Kidney (tissue), 13 donors: ENCODE measurements at regions not wholly inside any gene's neighbourhood (a gene's known extent, or its start where the extent isn't known, plus 50 kb on each side); places are given as distances from the start of the nearest gene placed in this dataset.

ENCODE experiments used
- DNase-seq, 5 donors: peaks; one replicate each; pipeline ENCODE4 v3.0.0-alpha.2; 2013 to 2020
- FAIRE-seq: peaks from 2 replicates; lab custom pipeline; 2012; peaks lifted over from hg19 to GRCh38; lab: Jason Lieb, UNC
- H3K27ac ChIP-seq, 2 donors: one replicate each; pipeline ENCODE4 v1.7.0; 2013; ENCODE audit warnings: low read depth in 2 of 2, low read length in 2 of 2, inconsistent platforms in 1 of 2
- H3K27me3 ChIP-seq: one replicate; pipeline ENCODE4 v1.7.1; 2013; ENCODE audit warnings: low read length, inconsistent platforms; ENCODE audit not compliant: control insufficient read depth, insufficient read depth
- H3K36me3 ChIP-seq, 3 donors: one replicate each; pipeline versions ENCODE4 v1.7.0 to v1.7.1; 2013; ENCODE audit warnings: low read length in 3 of 3, control low read depth in 1 of 3, inconsistent platforms in 1 of 3; ENCODE audit not compliant: insufficient read depth in 3 of 3, control insufficient read depth in 2 of 3
- H3K4me1 ChIP-seq, 3 donors: one replicate each; pipeline versions ENCODE4 v1.7.0 to v1.7.1; 2013; ENCODE audit warnings: low read length in 3 of 3, inconsistent platforms in 1 of 3, low read depth in 1 of 3; ENCODE audit not compliant: control insufficient read depth in 2 of 3, insufficient read depth in 2 of 3
- H3K4me3 ChIP-seq, 3 donors: one replicate each; pipeline versions ENCODE4 v1.7.0 to v1.8.1; 2013; ENCODE audit warnings: low read length in 3 of 3, control low read depth in 1 of 3, inconsistent platforms in 1 of 3
- H3K9ac ChIP-seq, 3 donors: one replicate each; pipeline versions ENCODE4 v1.7.0 to v1.7.1; 2013; ENCODE audit warnings: low read length in 3 of 3, control low read depth in 1 of 3, inconsistent platforms in 1 of 3
- H3K9me3 ChIP-seq, 3 donors: one replicate each; pipeline versions ENCODE4 v1.7.0 to v1.7.1; 2013; ENCODE audit warnings: low read length in 3 of 3, control low read depth in 1 of 3, inconsistent platforms in 1 of 3; ENCODE audit not compliant: control insufficient read depth in 2 of 3, insufficient read depth in 1 of 3
- intact Hi-C: fragments of 100-400 bp; cut with DNase I; formaldehyde crosslinking; loops from one replicate; pipeline ENCODE4 v1.11.1; 2022
- TF ChIP-seq, protein P1 (sequence below): IDR thresholded peaks from 3 replicates; pipeline ENCODE4 v1.5.1; 2012; ENCODE audit warnings: mild to moderate bottlenecking, moderate library complexity, borderline replicate concordance; ENCODE audit not compliant: insufficient read depth; ENCODE audit errors: extremely low read depth
- donor health status: control.
- donor health status: control.
- donor health status: control.
- donor health status: control.
- donor health status: control.
- donor health status: DM: yes; HTN: yes; CAD: no.
- donor health status: Normal renal cell carcinoma (clear cell type).

DNA sequence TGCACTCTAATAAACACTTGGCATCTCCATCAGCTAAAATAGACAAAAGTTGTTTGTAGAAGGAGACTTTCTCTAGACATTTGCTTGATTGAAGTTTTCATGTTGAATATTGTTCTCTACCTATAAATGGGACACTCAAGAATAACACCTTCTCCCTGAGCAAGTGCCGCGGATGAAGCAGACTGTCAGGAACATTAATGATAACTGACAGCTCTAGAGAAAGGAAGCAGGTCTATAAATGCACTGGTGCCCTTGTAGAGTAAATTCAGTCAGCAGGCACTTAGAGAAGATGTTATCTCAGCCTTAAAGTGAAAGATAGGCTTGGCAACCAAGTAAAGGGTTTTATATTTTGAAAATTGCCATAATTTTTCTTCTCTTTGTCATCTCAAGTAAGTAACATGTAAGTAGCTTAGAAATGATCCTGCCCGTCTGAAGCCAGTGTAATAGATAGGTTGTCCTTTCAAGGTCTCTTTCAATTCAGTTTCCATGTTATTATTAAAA, 224.6 kb downstream of the ARL6IP6 start:
- intact Hi-C loops: no loop called here
- DNase-seq: no peak
- Histone ChIP-seq H3K27me3 (no peaks in the 10 kb centered on the region), H3K36me3 (no peaks in the 10 kb centered on the region), H3K9ac (no peak overlapping the region), H3K4me1 (no peaks in the 10 kb centered on the region), H3K9me3 (no peaks in the 10 kb centered on the region), H3K27ac (no peak overlapping the region), H3K4me3 (no peak overlapping the region)
- no peak for FAIRE-seq
- TF ChIP-seq, protein P1, sequence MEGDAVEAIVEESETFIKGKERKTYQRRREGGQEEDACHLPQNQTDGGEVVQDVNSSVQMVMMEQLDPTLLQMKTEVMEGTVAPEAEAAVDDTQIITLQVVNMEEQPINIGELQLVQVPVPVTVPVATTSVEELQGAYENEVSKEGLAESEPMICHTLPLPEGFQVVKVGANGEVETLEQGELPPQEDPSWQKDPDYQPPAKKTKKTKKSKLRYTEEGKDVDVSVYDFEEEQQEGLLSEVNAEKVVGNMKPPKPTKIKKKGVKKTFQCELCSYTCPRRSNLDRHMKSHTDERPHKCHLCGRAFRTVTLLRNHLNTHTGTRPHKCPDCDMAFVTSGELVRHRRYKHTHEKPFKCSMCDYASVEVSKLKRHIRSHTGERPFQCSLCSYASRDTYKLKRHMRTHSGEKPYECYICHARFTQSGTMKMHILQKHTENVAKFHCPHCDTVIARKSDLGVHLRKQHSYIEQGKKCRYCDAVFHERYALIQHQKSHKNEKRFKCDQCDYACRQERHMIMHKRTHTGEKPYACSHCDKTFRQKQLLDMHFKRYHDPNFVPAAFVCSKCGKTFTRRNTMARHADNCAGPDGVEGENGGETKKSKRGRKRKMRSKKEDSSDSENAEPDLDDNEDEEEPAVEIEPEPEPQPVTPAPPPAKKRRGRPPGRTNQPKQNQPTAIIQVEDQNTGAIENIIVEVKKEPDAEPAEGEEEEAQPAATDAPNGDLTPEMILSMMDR: no peak

DNA sequence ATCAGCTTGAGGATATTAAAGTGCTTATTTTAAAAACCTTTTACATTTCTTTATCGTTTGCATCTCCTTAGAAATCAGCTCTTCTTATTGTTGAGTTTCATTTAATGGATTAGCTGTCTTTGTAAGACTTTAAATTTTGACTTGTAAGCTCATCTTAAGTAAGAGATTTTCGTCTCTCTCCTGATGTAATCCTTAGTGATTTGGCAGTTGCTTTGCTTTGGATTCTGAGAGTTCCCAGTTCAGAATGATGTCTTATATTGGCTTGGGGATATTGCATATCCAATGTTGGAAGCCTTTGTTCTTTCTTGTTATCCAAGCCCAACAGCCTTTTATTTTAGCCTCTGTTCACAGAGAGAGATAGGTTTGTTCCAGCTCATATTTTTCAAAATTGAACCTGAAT, 212.1 kb downstream of the ARL6IP6 start:
- Histone ChIP-seq H3K27ac (no peak overlapping the region), H3K27me3 (no peaks in the 10 kb centered on the region), H3K4me1 (no peaks in the 10 kb centered on the region), H3K9me3 (no peaks in the 10 kb centered on the region), H3K4me3 (no peak overlapping the region), H3K36me3 (no peaks in the 10 kb centered on the region), H3K9ac (no peak overlapping the region)
- TF ChIP-seq, protein P1: no peak
- intact Hi-C loops: no loop called here
- FAIRE-seq (no peak), DNase-seq (no peak)

DNA sequence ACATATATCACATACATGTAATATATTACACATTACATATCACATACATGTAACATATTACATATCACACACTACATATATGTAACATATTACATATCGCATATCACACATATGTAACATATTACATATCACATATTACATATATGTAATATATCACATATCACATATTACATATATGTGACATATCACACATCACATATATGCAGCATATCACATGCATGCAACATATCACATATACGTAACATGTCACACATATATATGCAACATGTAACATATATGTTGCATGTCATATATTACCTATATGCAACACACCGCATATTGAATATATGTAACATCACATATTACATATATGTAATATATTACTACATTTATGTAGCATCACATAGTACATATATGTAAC, 211.2 kb downstream of the ARL6IP6 start:
- intact Hi-C loops: no loop called here
- Histone ChIP-seq H3K27ac (no peak overlapping the region), H3K9me3 (no peaks in the 10 kb centered on the region), H3K9ac (no peak overlapping the region), H3K4me1 (no peaks in the 10 kb centered on the region), H3K4me3 (no peak overlapping the region), H3K36me3 (no peaks in the 10 kb centered on the region), H3K27me3 (no peaks in the 10 kb centered on the region)
- no peak for FAIRE-seq
- TF ChIP-seq, protein P1: no peak
- DNase-seq: no peak
